ENCODE measurements at regions not wholly inside any gene's neighbourhood (a gene's known extent, or its start where the extent isn't known, plus 50 kb on each side); places are given as distances from the start of the nearest gene placed in this dataset.

DNA sequence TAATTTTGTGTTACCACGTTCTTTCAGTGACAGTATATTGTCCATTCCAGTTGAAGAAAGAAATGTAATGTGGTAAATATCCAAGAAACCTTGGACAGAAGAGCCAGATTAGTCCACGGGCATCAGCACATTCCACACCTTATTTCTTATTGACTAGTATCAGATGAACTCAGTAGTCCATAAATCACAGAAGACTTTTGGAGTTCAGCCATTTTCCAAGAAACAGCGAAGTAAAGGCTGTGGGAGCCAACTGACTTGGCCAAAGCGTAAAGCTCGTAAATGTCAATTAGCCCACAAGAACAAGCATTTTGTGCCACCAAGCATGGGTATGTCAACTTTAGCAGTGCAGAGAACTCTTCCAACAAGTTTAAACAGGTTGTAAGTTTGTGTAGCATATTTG is 60.2 kb upstream of the STARD4 start:
- no peak for DNase-seq

DNA sequence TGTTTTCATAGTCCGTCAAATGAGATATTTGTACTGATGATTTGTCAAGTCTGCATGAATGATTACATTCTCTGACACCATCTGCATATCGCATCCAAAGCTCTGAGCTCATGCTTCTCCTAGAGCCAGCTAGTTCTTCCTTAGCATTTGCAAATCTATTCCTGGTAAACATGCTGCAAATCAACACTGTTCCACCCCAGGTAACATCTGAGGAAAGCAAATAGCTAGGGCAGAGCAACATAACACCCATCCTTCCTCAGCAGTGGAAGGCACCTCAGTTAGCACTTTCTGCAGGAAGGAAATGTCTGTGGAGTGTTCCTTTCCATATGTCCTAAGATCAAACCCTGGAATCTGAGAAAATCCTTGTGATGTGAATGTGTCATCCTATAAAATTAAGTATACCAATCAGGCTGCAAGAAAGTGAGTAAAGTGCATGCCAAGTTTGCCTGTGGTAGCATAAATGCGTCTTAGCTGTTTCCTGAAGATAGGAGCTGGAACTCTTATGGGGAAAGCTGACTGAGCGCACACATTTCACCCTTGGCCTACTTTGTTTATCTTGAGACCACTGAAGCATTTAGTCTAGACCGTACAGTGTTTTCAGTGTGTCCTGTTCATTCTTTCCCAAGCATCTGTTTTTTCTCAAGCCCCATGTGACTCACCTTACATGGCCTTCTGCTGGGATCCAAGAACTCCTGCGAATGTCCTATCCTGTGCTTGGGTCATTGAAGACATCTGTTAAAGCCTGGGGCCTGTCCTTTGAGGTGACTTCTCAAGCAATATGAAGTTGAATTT is 50.9 kb upstream of the STARD4 start:
- DNase-seq, result no peak

DNA sequence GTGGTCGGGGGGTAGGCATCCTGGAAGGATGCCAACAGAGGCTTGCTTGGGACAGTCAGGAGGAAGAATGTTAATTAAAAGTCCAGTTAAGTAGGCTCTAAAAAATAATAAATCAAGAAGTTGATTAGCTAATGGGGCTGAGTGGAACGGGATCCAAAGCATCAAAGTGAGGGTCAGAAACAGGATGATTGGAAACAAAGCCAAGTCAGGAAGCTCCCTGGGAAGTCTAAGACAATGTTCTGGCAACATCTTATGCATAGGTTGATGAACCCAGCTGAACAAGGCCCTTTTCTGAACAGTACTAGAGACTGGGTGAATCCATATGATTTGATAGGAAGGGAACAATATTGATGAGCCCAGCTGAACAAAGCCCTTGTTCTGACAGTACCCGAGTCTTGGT is 50.2 kb upstream of the STARD4 start:
- no peak for DNase-seq

Data from right forelimb (tissue), 1 donor.